ENCODE measurements at regions not wholly inside any gene's neighbourhood (a gene's known extent, or its start where the extent isn't known, plus 50 kb on each side); places are given as distances from the start of the nearest gene placed in this dataset.

GRCh38 chr2:66849153-66849755 lies 414.3 kb downstream of the MEIS1 start:
- TF ChIP-seq, protein P1, sequence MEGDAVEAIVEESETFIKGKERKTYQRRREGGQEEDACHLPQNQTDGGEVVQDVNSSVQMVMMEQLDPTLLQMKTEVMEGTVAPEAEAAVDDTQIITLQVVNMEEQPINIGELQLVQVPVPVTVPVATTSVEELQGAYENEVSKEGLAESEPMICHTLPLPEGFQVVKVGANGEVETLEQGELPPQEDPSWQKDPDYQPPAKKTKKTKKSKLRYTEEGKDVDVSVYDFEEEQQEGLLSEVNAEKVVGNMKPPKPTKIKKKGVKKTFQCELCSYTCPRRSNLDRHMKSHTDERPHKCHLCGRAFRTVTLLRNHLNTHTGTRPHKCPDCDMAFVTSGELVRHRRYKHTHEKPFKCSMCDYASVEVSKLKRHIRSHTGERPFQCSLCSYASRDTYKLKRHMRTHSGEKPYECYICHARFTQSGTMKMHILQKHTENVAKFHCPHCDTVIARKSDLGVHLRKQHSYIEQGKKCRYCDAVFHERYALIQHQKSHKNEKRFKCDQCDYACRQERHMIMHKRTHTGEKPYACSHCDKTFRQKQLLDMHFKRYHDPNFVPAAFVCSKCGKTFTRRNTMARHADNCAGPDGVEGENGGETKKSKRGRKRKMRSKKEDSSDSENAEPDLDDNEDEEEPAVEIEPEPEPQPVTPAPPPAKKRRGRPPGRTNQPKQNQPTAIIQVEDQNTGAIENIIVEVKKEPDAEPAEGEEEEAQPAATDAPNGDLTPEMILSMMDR (IDR thresholded peaks at IDR 0.05; ENCODE audit: low read depth, low read length, poor library complexity, severe bottlenecking) = no peak
- TF ChIP-seq EZH2phosphoT487 (IDR thresholded peaks at IDR 0.05; ENCODE audit: borderline replicate concordance, low read length) = no peak
